DND-41 (cell line): ENCODE measurements at regions not wholly inside any gene's neighbourhood (a gene's known extent, or its start where the extent isn't known, plus 50 kb on each side); places are given as distances from the start of the nearest gene placed in this dataset.

Experiments
- ATAC-seq: fragments of 200-7000 bp; cut with Tn5 transposase; 3 replicates; pipeline ENCODE4 v1.9.1; 2021; ENCODE audit warnings: low read depth; ENCODE audit not compliant: insufficient read depth
- DNase-seq: peaks from one replicate; pipeline ENCODE4 v3.0.0-alpha.2; 2020
- H2AFZ ChIP-seq: 2 replicates; pipeline ENCODE4 v1.6.0; 2012; ENCODE audit warnings: low read depth, low read length
- H3K27ac ChIP-seq: 2 replicates; pipeline ENCODE4 v1.5.1; 2012; ENCODE audit warnings: low read length, inconsistent platforms
- H3K27me3 ChIP-seq: fragments of 200-600 bp; sonication (generic); 2 replicates; pipeline ENCODE4 v1.6.0; 2012; ENCODE audit warnings: low read length, mild to moderate bottlenecking, inconsistent platforms; ENCODE audit not compliant: insufficient read depth, poor library complexity
- H3K36me3 ChIP-seq: 2 replicates; pipeline ENCODE4 v1.5.1; 2012; ENCODE audit warnings: low read length, inconsistent platforms; ENCODE audit not compliant: insufficient read depth
- H3K4me1 ChIP-seq: 2 replicates; pipeline ENCODE4 v1.5.1; 2012; ENCODE audit warnings: mild to moderate bottlenecking, low read length; ENCODE audit not compliant: insufficient read depth
- H3K4me2 ChIP-seq: 2 replicates; pipeline ENCODE4 v1.6.0; 2012; ENCODE audit warnings: mild to moderate bottlenecking, moderate library complexity, low read length, inconsistent platforms; ENCODE audit not compliant: insufficient read depth
- H3K4me3 ChIP-seq, 2 experiments: fragments of 200-600 bp in 1 of 2; shearing (Covaris generic) in 1 of 2; 2 replicates each; pipeline ENCODE4 v1.5.1; 2012 to 2016; ENCODE audit warnings: inconsistent platforms in 2 of 2, low read length in 2 of 2, mild to moderate bottlenecking in 2 of 2, low read depth in 1 of 2, moderate library complexity in 1 of 2
- H3K79me2 ChIP-seq: 2 replicates; pipeline ENCODE4 v1.6.0; 2012; ENCODE audit warnings: low read length, inconsistent platforms; ENCODE audit not compliant: insufficient read depth
- H3K9ac ChIP-seq: 2 replicates; pipeline ENCODE4 v1.6.0; 2012; ENCODE audit warnings: low read depth, mild to moderate bottlenecking, inconsistent platforms, low read length, moderate library complexity
- H3K9me3 ChIP-seq: 2 replicates; pipeline ENCODE4 v1.5.1; 2012; ENCODE audit warnings: low read length, moderate library complexity, mild to moderate bottlenecking, inconsistent platforms; ENCODE audit not compliant: insufficient read depth, severe bottlenecking
- H4K20me1 ChIP-seq: 2 replicates; pipeline ENCODE4 v1.6.0; 2012; ENCODE audit warnings: low read length; ENCODE audit not compliant: insufficient read depth
- EZH2 ChIP-seq: IDR thresholded peaks from 3 replicates; pipeline ENCODE4 v1.6.1; 2012; ENCODE audit warnings: borderline replicate concordance, low read depth, mild to moderate bottlenecking, moderate library complexity, low read length, inconsistent platforms; ENCODE audit not compliant: severe bottlenecking
- TF ChIP-seq, protein P1 (sequence below): IDR thresholded peaks from 2 replicates; pipeline ENCODE4 v1.5.1; 2012; ENCODE audit warnings: borderline replicate concordance, low read length, moderate library complexity, mild to moderate bottlenecking; ENCODE audit not compliant: poor library complexity, severe bottlenecking; ENCODE audit errors: extremely low read depth

GRCh38 chr9:89872426-89872912 lies 267.7 kb downstream of the GADD45G start:
- Histone ChIP-seq H3K9ac (no peak overlapping the region), H3K79me2 (no peaks in the 10 kb centered on the region), H4K20me1 (no peaks in the 10 kb centered on the region), H3K4me2 (no peak overlapping the region), H3K27ac (no peak overlapping the region), H3K4me3 (no peak overlapping the region), H3K27me3 (no peaks in the 10 kb centered on the region), H3K9me3 (no peaks in the 10 kb centered on the region), H2AFZ (no peak overlapping the region), H3K36me3 (no peaks in the 10 kb centered on the region), H3K4me1 (peaks cover 15% of the 10 kb centered on the region)
- ATAC-seq (no peak), DNase-seq (no peak)
- TF ChIP-seq, protein P1, sequence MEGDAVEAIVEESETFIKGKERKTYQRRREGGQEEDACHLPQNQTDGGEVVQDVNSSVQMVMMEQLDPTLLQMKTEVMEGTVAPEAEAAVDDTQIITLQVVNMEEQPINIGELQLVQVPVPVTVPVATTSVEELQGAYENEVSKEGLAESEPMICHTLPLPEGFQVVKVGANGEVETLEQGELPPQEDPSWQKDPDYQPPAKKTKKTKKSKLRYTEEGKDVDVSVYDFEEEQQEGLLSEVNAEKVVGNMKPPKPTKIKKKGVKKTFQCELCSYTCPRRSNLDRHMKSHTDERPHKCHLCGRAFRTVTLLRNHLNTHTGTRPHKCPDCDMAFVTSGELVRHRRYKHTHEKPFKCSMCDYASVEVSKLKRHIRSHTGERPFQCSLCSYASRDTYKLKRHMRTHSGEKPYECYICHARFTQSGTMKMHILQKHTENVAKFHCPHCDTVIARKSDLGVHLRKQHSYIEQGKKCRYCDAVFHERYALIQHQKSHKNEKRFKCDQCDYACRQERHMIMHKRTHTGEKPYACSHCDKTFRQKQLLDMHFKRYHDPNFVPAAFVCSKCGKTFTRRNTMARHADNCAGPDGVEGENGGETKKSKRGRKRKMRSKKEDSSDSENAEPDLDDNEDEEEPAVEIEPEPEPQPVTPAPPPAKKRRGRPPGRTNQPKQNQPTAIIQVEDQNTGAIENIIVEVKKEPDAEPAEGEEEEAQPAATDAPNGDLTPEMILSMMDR = no peak

GRCh38 chr9:89872913-89873707 lies 268.3 kb downstream of the GADD45G start:
- H3K79me2 ChIP-seq = no peaks in the 10 kb centered on the region
- H3K9ac ChIP-seq = no peak overlapping the region
- H3K27me3 ChIP-seq = no peaks in the 10 kb centered on the region
- no peak for DNase-seq
- no peaks in the 10 kb centered on the region for H3K9me3 ChIP-seq
- TF ChIP-seq, protein P1 = no peak
- TF ChIP-seq EZH2 = no peak
- no peak overlapping the region for H3K4me2 ChIP-seq
- no peak overlapping the region for H3K27ac ChIP-seq
- no peak for ATAC-seq
- no peaks in the 10 kb centered on the region for H4K20me1 ChIP-seq
- H2AFZ ChIP-seq = no peak overlapping the region
- peaks cover 15% of the 10 kb centered on the region for H3K4me1 ChIP-seq
- H3K36me3 ChIP-seq = no peaks in the 10 kb centered on the region
- H3K4me3 ChIP-seq = no peak overlapping the region

DNA sequence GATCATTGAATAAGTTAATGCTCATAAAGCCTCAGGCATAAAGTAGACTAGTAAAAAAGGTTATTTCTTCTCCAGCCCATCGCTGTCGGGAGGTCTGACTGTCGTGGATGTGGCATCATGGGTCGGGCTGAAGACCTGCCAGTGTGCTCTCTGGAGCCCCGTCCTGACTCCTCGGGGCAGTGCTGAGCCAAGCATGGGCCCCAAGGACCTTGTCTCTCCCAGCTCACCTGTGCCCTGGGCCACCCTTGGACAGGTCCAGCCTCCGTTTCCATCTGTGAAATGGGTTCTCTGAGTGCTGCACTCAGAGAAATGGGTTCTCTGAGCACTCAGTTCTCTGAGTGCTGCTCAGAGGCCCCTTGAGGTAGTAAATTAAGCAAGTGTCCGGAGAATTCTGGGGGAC lies 269.0 kb downstream of the GADD45G start:
- Histone ChIP-seq H2AFZ (no peak overlapping the region), H3K27ac (no peak overlapping the region), H3K79me2 (no peaks in the 10 kb centered on the region), H3K4me1 (peaks cover 15% of the 10 kb centered on the region), H3K4me3 (no peak overlapping the region), H4K20me1 (no peaks in the 10 kb centered on the region), H3K9ac (no peak overlapping the region), H3K4me2 (no peak overlapping the region), H3K27me3 (no peaks in the 10 kb centered on the region), H3K36me3 (no peaks in the 10 kb centered on the region), H3K9me3 (no peaks in the 10 kb centered on the region)
- ATAC-seq (no peak), DNase-seq (no peak)
- no peak for TF ChIP-seq EZH2

- ATAC-seq = no peak
- Histone ChIP-seq H2AFZ (no peak overlapping the region), H3K36me3 (no peaks in the 10 kb centered on the region), H3K4me2 (no peak overlapping the region), H3K27me3 (no peaks in the 10 kb centered on the region), H3K4me1 (peaks cover 15% of the 10 kb centered on the region), H3K4me3 (no peak overlapping the region), H3K9ac (no peak overlapping the region), H4K20me1 (no peaks in the 10 kb centered on the region), H3K27ac (peak overlapping the region; percentile 0; the same call in 1 of the 2 replicates), H3K79me2 (no peaks in the 10 kb centered on the region), H3K9me3 (no peaks in the 10 kb centered on the region)
- no peak for DNase-seq
- TF ChIP-seq, protein P1 = no peak
- no peak for TF ChIP-seq EZH2
Observed at GRCh38 chr9:89874351-89875321, 269.8 kb downstream of the GADD45G start.
